Thymus (tissue), 11 donors: ENCODE measurements at regions not wholly inside any gene's neighbourhood (a gene's known extent, or its start where the extent isn't known, plus 50 kb on each side); places are given as distances from the start of the nearest gene placed in this dataset.

Experiments used
- DNase-seq, 9 donors: peaks; one replicate each; pipeline ENCODE4 v3.0.0-alpha.2; 2013; ENCODE audit warnings: low spot score in 9 of 9, low read depth in 6 of 9, missing footprints in 1 of 9
- H3K27ac ChIP-seq, 2 donors: one replicate each; pipeline ENCODE4 v1.5.1; 2013; ENCODE audit warnings: control low read depth in 1 of 2, low read depth in 1 of 2, low read length in 1 of 2, mild to moderate bottlenecking in 1 of 2, moderate library complexity in 1 of 2
- H3K27me3 ChIP-seq, 2 donors: one replicate each; pipeline ENCODE4 v1.5.1; 2013; ENCODE audit warnings: low read length in 1 of 2; ENCODE audit not compliant: control insufficient read depth in 2 of 2, insufficient read depth in 1 of 2
- H3K36me3 ChIP-seq, 2 donors: one replicate each; pipeline ENCODE4 v1.5.1; 2013; ENCODE audit warnings: low read length in 1 of 2, mild to moderate bottlenecking in 1 of 2, moderate library complexity in 1 of 2; ENCODE audit not compliant: control insufficient read depth in 2 of 2, insufficient read depth in 2 of 2
- H3K4me1 ChIP-seq, 2 donors: one replicate each; pipeline ENCODE4 v1.5.1; 2013; ENCODE audit warnings: low read length in 2 of 2; ENCODE audit not compliant: control insufficient read depth in 2 of 2, insufficient read depth in 2 of 2
- H3K4me3 ChIP-seq, 2 donors: one replicate each; pipeline ENCODE4 v1.5.1; 2013; ENCODE audit warnings: low read length in 2 of 2, control low read depth in 1 of 2, mild to moderate bottlenecking in 1 of 2
- H3K9me3 ChIP-seq, 2 donors: one replicate each; pipeline ENCODE4 v1.5.1; 2013; ENCODE audit warnings: low read length in 1 of 2, mild to moderate bottlenecking in 1 of 2; ENCODE audit not compliant: control insufficient read depth in 2 of 2, insufficient read depth in 1 of 2
- WGBS: extraction: QIAGEN DNeasy Blood & Tissue Kit; methylation state at CpG from one replicate; pipeline ENCODE4 v1.1.7; 2013; 5-methylcytosine and 5-hydroxymethylcytosine counted together
- donor health status: healthy.

DNA sequence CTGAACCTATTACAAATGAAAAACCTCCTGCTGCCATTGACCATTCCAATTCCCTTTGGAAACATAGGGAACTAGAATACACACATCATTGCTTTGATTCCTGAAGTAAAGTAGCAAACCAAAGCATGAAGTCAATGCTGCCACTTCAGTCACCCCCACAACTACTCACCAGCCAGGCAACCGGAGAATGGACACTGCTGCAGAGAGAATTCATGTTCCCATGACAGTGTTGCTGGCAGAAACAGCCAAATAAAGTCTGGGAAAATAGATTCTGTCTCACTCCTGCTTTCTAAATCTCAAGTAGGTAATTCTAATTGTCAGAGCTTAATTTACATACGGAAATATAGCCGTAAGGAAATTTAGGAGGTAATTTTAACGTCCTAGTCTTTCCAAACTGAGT lies 162.9 kb upstream of the PLPPR1 start:
- 86% methylated on average over 4 of the region's 4 CpGs for WGBS
- H3K27ac ChIP-seq = no peak overlapping the region

GRCh38 chr9:100869326-100869725 lies 159.2 kb upstream of the PLPPR1 start:
- no peak for DNase-seq
- 89% methylated on average over 3 of the region's 3 CpGs for WGBS

More for the DNA sequence above, 162.9 kb upstream of the PLPPR1 start:
- Histone ChIP-seq H3K27me3 (no peaks in the 10 kb centered on the region), H3K9me3 (no peaks in the 10 kb centered on the region), H3K4me3 (no peak overlapping the region), H3K4me1 (no peaks in the 10 kb centered on the region), H3K36me3 (no peaks in the 10 kb centered on the region)
- no peak for DNase-seq

GRCh38 chr9:100879884-100880283 lies 148.6 kb upstream of the PLPPR1 start:
- Histone ChIP-seq H3K4me1 (no peaks in the 10 kb centered on the region), H3K9me3 (no peaks in the 10 kb centered on the region), H3K36me3 (no peaks in the 10 kb centered on the region), H3K27me3 (no peaks in the 10 kb centered on the region), H3K4me3 (no peak overlapping the region), H3K27ac (no peak overlapping the region)
- DNase-seq = no peak
- 96% methylated on average over 1 of the region's 1 CpG for WGBS

More at GRCh38 chr9:100869326-100869725, 159.2 kb upstream of the PLPPR1 start:
- Histone ChIP-seq H3K4me1 (no peaks in the 10 kb centered on the region), H3K27me3 (no peaks in the 10 kb centered on the region), H3K27ac (no peak overlapping the region), H3K9me3 (no peaks in the 10 kb centered on the region), H3K4me3 (no peak overlapping the region), H3K36me3 (no peaks in the 10 kb centered on the region)

GRCh38 chr9:100880284-100880683 lies 148.2 kb upstream of the PLPPR1 start:
- H3K27me3 ChIP-seq = no peaks in the 10 kb centered on the region
- DNase-seq = no peak
- H3K27ac ChIP-seq = no peak overlapping the region
- H3K4me1 ChIP-seq = no peaks in the 10 kb centered on the region
- no peaks in the 10 kb centered on the region for H3K9me3 ChIP-seq
- WGBS = 96% methylated on average over 2 of the region's 2 CpGs
- H3K36me3 ChIP-seq = no peaks in the 10 kb centered on the region
- no peak overlapping the region for H3K4me3 ChIP-seq

GRCh38 chr9:100884518-100884917 lies 144.0 kb upstream of the PLPPR1 start:
- WGBS = 88% methylated on average over 4 of the region's 4 CpGs
- no peaks in the 10 kb centered on the region for H3K4me1 ChIP-seq
- no peaks in the 10 kb centered on the region for H3K36me3 ChIP-seq
- no peaks in the 10 kb centered on the region for H3K27me3 ChIP-seq
- H3K9me3 ChIP-seq = no peaks in the 10 kb centered on the region
- no peak overlapping the region for H3K4me3 ChIP-seq
- DNase-seq = no peak
- no peak overlapping the region for H3K27ac ChIP-seq

GRCh38 chr9:100890321-100890720 lies 138.2 kb upstream of the PLPPR1 start:
- Histone ChIP-seq H3K4me1 (no peaks in the 10 kb centered on the region), H3K27me3 (no peaks in the 10 kb centered on the region), H3K9me3 (no peaks in the 10 kb centered on the region), H3K4me3 (no peak overlapping the region), H3K36me3 (no peaks in the 10 kb centered on the region), H3K27ac (no peak overlapping the region)
- DNase-seq = no peak
- WGBS = 43% methylated on average over 3 of the region's 3 CpGs

DNA sequence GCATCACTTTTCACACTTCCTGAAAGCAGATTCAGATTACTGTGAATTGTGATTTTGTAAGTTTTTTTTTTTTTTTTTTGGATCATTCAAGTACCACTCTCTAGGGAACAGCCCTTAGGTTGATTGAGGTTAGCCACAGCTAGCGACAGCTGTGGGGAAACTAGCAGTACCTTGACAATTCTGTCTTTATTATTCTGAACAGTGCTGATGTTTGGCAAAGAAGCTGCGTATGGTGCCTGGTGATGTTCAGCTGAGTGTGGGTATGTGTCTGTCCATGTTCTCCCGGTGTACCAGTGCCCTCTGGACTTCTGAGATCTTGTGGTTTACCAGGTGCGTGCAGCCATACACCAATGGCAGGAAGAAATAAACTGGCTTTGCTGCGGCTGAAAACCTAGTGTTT lies 117.3 kb upstream of the PLPPR1 start:
- Histone ChIP-seq H3K9me3 (no peaks in the 10 kb centered on the region), H3K4me3 (no peak overlapping the region), H3K27me3 (no peaks in the 10 kb centered on the region), H3K4me1 (no peaks in the 10 kb centered on the region), H3K27ac (no peak overlapping the region), H3K36me3 (no peaks in the 10 kb centered on the region)
- no peak for DNase-seq
- 81% methylated on average over 5 of the region's 5 CpGs for WGBS

GRCh38 chr9:100913257-100913656 lies 115.3 kb upstream of the PLPPR1 start:
- DNase-seq = no peak
- no peaks in the 10 kb centered on the region for H3K9me3 ChIP-seq
- no peaks in the 10 kb centered on the region for H3K27me3 ChIP-seq
- H3K4me3 ChIP-seq = no peak overlapping the region
- H3K36me3 ChIP-seq = no peaks in the 10 kb centered on the region
- no peaks in the 10 kb centered on the region for H3K4me1 ChIP-seq
- WGBS = 48% methylated on average over 1 of the region's 1 CpG
- no peak overlapping the region for H3K27ac ChIP-seq

- H3K4me3 ChIP-seq = no peak overlapping the region
- no peaks in the 10 kb centered on the region for H3K9me3 ChIP-seq
- WGBS = 98% methylated on average over 3 of the region's 3 CpGs
- H3K36me3 ChIP-seq = no peaks in the 10 kb centered on the region
- H3K27me3 ChIP-seq = no peaks in the 10 kb centered on the region
- DNase-seq = no peak
- no peaks in the 10 kb centered on the region for H3K4me1 ChIP-seq
- no peak overlapping the region for H3K27ac ChIP-seq
Observed at GRCh38 chr9:100914266-100914665, 114.3 kb upstream of the PLPPR1 start.

GRCh38 chr9:100919506-100919905 lies 109.0 kb upstream of the PLPPR1 start:
- Histone ChIP-seq H3K27ac (no peak overlapping the region), H3K9me3 (no peaks in the 10 kb centered on the region), H3K4me3 (no peak overlapping the region), H3K27me3 (no peaks in the 10 kb centered on the region), H3K36me3 (no peaks in the 10 kb centered on the region), H3K4me1 (no peaks in the 10 kb centered on the region)
- DNase-seq = no peak
- whole genome bisulfite sequencing = 95% methylated on average over 3 of the region's 3 CpGs
